ENCODE measurements at regions not wholly inside any gene's neighbourhood (a gene's known extent, or its start where the extent isn't known, plus 50 kb on each side); places are given as distances from the start of the nearest gene placed in this dataset.

- dilution Hi-C loops (cut with MboI; ENCODE audit: extremely low pct_ligation_motif_present, low sequenced_read_pairs), result no loop called here
- Histone ChIP-seq H3K9ac (replicated peaks; ENCODE audit: extremely low read depth, insufficient read depth, low read length) (no peak overlapping the region), H3K36me3 (ENCODE audit: control insufficient read depth in 2 of 2, extremely low read depth in 1 of 2, insufficient read depth in 2 of 2, low read length in 2 of 2) (no peaks in the 10 kb centered on the region), H4K20me1 (replicated peaks; ENCODE audit: control insufficient read depth, extremely low read depth, insufficient read depth, low read length) (no peaks in the 10 kb centered on the region), H3K4me2 (ENCODE audit: insufficient read depth, low read length) (no peak overlapping the region), H3K27ac (ENCODE audit: insufficient read depth, low read depth, low read length) (no peak overlapping the region), H3K4me3 (replicated peaks in 1 of 3; ENCODE audit: insufficient read depth in 1 of 3, low read depth in 1 of 3, low read length in 3 of 3) (no peak overlapping the region), H3K4me1 (ENCODE audit: control insufficient read depth, extremely low read depth, insufficient read depth, low read length) (no peaks in the 10 kb centered on the region), H2AFZ (ENCODE audit: low read depth, low read length) (no peak overlapping the region), H3K27me3 (ENCODE audit: control insufficient read depth in 2 of 2, insufficient read depth in 2 of 2, low read length in 2 of 2) (no peaks in the 10 kb centered on the region), H3K79me2 (ENCODE audit: control insufficient read depth, insufficient read depth, low read length) (no peaks in the 10 kb centered on the region), H3K9me3 (replicated peaks; ENCODE audit: control insufficient read depth, insufficient read depth, low read length) (no peaks in the 10 kb centered on the region), H3K9me1 (replicated peaks; ENCODE audit: control insufficient read depth, extremely low read depth, insufficient read depth, low read length) (no peaks in the 10 kb centered on the region)
- ChIA-PET CTCF (interaction anchor here (0.8 kb wide), 1 partner anchor 16 kb away, joined by 3 read pairs; no protein-coding TSS in a partner anchor), POLR2A (no interaction called here)
- FAIRE-seq, result no peak
- no TSS peak for BruUV-seq (replicated peaks)
- intact Hi-C loops (cut with micrococcal nuclease), result no loop called here
- no peak for TF ChIP-seq CTCF (IDR thresholded peaks at IDR 0.05; ENCODE audit: extremely low read depth in 1 of 2, insufficient read depth in 1 of 2, low read depth in 1 of 2, low read length in 2 of 2)
- TF ChIP-seq POLR2AphosphoS5 (IDR thresholded peaks at IDR 0.05; ENCODE audit: insufficient read depth, low read depth, low read length), result no peak
- TF ChIP-seq MAX (IDR thresholded peaks at IDR 0.05; ENCODE audit: insufficient read depth, insufficient read length), result no peak
- no peak for TF ChIP-seq EZH2 (IDR thresholded peaks at IDR 0.05; ENCODE audit: borderline replicate concordance, low read depth, low read length, severe bottlenecking)
- no peak for TF ChIP-seq MYC (IDR thresholded peaks at IDR 0.05; ENCODE audit: low read depth, low read length)
- TF ChIP-seq JUN (IDR thresholded peaks at IDR 0.05; ENCODE audit: borderline replicate concordance, insufficient read depth, insufficient read length, low read depth), result no peak
- no peak for TF ChIP-seq FOS (IDR thresholded peaks at IDR 0.05; ENCODE audit: borderline replicate concordance, insufficient read depth, low read length)
- DNase-seq (ENCODE audit: low read depth, low spot score), result no peak
These were observed 423.4 kb upstream of the FLRT2 start for GRCh38 chr14:85106506-85106905.
